AG04449 (cell line): ENCODE measurements at regions not wholly inside any gene's neighbourhood (a gene's known extent, or its start where the extent isn't known, plus 50 kb on each side); places are given as distances from the start of the nearest gene placed in this dataset.

Experiments
- CTCF ChIA-PET: fragments of 350-600 bp; formaldehyde crosslinking; extraction: SDS; loops from one replicate; lab custom pipeline; 2021; ENCODE audit warnings: antibody characterized with exemption; lab: Yijun Ruan, JAX
- POLR2A ChIA-PET: fragments of 400-600, 350-600 bp; formaldehyde crosslinking; extraction: SDS; loops from one replicate; lab custom pipeline; 2020; ENCODE audit warnings: antibody characterized with exemption, inconsistent platforms; lab: Yijun Ruan, JAX
- DNase-seq: peaks from one replicate; pipeline ENCODE4 v3.0.0-alpha.2; 2010; ENCODE audit warnings: low read depth, low spot score
- H3K4me3 ChIP-seq: 2 replicates; pipeline ENCODE4 v1.5.1; 2011; ENCODE audit warnings: low read depth, mild to moderate bottlenecking, control low read depth, low read length
- TF ChIP-seq, protein P1 (sequence below): IDR thresholded peaks from one replicate; pipeline ENCODE4 v1.5.1; 2011; ENCODE audit warnings: mild to moderate bottlenecking, moderate library complexity, low read length, control low read depth, inconsistent platforms; ENCODE audit not compliant: insufficient read depth; ENCODE audit errors: missing control alignments

GRCh38 chr7:23970193-23970592 is 260.2 kb downstream of the STK31 start:
- CTCF ChIA-PET, result interaction anchor here (1.5 to 2.0 kb wide), 2 partner anchors 13 to 31 kb away, joined by 3 to 5 read pairs; no protein-coding TSS in a partner anchor
- TF ChIP-seq, protein P1, sequence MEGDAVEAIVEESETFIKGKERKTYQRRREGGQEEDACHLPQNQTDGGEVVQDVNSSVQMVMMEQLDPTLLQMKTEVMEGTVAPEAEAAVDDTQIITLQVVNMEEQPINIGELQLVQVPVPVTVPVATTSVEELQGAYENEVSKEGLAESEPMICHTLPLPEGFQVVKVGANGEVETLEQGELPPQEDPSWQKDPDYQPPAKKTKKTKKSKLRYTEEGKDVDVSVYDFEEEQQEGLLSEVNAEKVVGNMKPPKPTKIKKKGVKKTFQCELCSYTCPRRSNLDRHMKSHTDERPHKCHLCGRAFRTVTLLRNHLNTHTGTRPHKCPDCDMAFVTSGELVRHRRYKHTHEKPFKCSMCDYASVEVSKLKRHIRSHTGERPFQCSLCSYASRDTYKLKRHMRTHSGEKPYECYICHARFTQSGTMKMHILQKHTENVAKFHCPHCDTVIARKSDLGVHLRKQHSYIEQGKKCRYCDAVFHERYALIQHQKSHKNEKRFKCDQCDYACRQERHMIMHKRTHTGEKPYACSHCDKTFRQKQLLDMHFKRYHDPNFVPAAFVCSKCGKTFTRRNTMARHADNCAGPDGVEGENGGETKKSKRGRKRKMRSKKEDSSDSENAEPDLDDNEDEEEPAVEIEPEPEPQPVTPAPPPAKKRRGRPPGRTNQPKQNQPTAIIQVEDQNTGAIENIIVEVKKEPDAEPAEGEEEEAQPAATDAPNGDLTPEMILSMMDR, result no peak
- POLR2A ChIA-PET, result interaction anchor here (0.7 to 1.0 kb wide), 2 partner anchors 11 to 74 kb away, joined by 3 to 4 read pairs; no protein-coding TSS in a partner anchor

DNA sequence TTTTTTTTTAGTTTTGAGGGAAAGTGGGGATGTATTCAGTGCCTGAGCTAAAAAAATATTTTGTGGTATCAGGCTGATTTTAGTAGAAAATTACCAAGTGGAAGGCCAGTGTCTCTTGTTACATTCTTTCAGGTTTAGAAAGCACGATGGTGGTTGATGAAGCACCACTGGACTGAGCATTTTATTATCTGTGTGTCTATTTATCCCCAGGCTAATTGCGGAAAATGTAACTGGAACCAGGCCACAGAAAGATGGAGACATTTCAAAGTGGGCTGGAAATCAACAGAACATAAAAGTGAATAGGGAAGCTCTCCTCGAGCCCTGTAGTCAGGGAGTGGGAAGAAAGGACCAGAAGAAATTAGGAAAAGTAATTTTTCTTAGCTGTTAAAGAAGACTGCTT is 261.0 kb downstream of the STK31 start:
- DNase-seq, result peak; percentile 19
- CTCF ChIA-PET, result interaction anchor here (1.0 to 1.5 kb wide), 2 partner anchors 14 to 410 kb away, joined by 3 read pairs; no protein-coding TSS in a partner anchor
- TF ChIP-seq, protein P1, result no peak
- no peak overlapping the region for H3K4me3 ChIP-seq
- POLR2A ChIA-PET, result interaction anchor here (1.0 kb wide), 1 partner anchor 10 kb away, joined by 4 read pairs; no protein-coding TSS in a partner anchor

More at GRCh38 chr7:23970193-23970592, 260.2 kb downstream of the STK31 start:
- no peak for DNase-seq
- no peak overlapping the region for H3K4me3 ChIP-seq

- CTCF ChIA-PET, result no interaction called here
- no peak for DNase-seq
- POLR2A ChIA-PET, result no interaction called here
- TF ChIP-seq, protein P1, result no peak
- no peak overlapping the region for H3K4me3 ChIP-seq
Measured at GRCh38 chr7:23972057-23972456, 262.0 kb downstream of the STK31 start.

DNA sequence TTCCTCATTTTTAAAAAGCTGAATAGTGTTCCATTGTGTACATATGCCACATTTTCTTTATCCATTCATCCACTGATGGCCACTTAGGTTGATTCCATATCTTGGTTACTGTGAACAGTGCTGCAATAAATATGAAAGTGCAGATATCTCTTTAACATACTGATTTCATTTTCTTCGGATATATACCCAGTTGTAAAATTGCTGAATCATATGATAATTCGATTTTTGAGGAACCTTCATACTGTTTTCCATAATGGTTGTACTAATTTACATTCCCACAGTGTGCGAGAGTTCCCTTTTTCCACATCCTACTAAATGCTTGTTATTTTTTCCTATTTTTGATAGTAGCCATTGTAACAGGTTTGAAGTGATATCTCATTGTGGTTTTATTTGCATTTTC is 263.2 kb downstream of the STK31 start:
- H3K4me3 ChIP-seq, result no peak overlapping the region
- POLR2A ChIA-PET, result no interaction called here
- CTCF ChIA-PET, result no interaction called here
- no peak for DNase-seq
- TF ChIP-seq, protein P1, result no peak

- ChIA-PET CTCF (no interaction called here), POLR2A (interaction anchor here (1.4 kb wide), 1 partner anchor 9 kb away, joined by 4 read pairs; no protein-coding TSS in a partner anchor)
- no peak overlapping the region for H3K4me3 ChIP-seq
- TF ChIP-seq, protein P1, result no peak
- DNase-seq, result no peak
Measured at GRCh38 chr7:23980081-23980480, 270.1 kb downstream of the STK31 start.

DNA sequence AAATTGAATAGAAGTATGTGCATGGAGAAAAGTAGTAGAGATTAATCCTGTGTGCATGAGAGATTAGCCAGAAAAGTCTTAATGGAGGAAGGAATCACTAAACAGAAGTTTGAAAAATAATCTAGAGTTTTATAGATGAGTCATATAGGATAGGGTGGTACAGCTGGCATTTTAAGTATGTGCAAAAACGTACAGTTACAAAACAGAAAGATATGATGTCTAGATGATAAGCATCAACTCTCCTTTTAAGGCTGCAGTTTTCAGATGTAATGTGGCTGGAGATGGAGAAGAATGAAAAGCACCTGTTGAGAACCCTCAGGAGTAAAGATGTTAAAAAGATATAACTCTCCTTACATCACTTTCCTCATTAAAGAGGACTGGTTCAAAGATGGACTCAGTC is 271.3 kb downstream of the STK31 start:
- ChIA-PET CTCF (no interaction called here), POLR2A (interaction anchor here (1.4 kb wide), 1 partner anchor 10 kb away, joined by 4 read pairs; no protein-coding TSS in a partner anchor)
- no peak for DNase-seq
- no peak overlapping the region for H3K4me3 ChIP-seq
- TF ChIP-seq, protein P1, result no peak
